Hematopoietic multipotent progenitor cell treated with erythropoietin and hydrocortisone succinate and interleukin-3 and kit ligand, for 6 days (in vitro differentiated cells): ENCODE measurements at regions not wholly inside any gene's neighbourhood (a gene's known extent, or its start where the extent isn't known, plus 50 kb on each side); places are given as distances from the start of the nearest gene placed in this dataset.
A peak's percentile ranks its signal among the peaks of the same experiment; 100 is the strongest.

ENCODE experiments used
- DNase-seq: peaks from one replicate; pipeline ENCODE4 v3.0.0-alpha.2; 2015

DNA sequence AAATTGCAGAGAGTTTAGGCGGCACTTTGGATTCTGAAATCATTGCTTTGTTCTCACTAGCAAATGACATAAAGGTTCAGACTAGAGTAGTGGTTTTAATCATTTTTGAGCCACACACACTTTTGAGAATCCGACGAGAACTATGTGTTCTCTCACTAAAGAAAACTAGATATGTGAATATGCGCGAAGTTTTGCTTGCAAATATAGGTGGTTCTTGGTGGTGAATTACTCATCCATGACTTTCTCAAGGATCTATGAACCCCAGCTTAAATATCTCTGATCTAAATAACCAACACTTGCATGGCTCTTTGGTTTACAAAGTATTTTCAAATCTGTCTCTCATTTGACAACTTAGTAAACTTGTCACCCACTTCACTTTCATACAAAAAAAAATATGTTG lies 54.8 kb downstream of the NOG start:
- no peak for DNase-seq

DNA sequence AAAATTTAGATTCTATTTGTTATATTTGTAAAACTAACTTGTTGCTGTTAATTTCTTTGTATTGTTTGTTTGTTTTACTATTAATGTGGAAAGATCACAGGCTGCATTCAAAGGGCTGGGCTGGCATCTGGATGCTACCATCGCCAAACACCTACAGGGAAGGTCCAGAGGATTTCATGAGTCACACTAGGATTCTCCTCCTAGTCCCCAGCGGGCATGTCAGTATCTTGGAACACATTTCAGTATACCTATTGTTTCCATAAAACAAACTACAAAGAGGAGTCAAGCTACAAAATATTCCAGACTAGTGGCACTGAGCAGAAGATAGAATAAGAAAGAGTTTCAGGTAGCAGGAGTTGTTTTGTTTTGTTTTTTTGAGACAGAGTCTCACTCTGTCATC lies 55.3 kb downstream of the NOG start:
- DNase-seq: no peak

DNA sequence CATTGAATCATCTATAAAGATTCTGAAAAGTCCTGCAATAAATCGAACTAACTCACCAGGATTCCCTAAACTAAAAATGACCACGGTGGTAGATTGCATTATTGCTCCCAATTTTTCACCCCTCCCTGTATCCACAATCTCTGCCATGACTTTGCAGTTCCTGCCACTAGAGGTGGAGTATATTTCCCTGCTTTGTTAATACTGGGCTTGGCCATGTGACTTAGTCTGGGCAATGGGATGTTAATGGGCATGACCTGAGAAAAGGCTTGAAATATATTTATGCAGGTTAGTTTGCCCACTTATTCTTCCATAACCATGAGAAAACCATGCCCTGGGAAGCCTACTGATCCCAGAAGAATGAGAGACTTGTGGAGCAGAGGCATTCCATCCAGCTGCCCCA lies 59.1 kb downstream of the NOG start:
- no peak for DNase-seq

DNA sequence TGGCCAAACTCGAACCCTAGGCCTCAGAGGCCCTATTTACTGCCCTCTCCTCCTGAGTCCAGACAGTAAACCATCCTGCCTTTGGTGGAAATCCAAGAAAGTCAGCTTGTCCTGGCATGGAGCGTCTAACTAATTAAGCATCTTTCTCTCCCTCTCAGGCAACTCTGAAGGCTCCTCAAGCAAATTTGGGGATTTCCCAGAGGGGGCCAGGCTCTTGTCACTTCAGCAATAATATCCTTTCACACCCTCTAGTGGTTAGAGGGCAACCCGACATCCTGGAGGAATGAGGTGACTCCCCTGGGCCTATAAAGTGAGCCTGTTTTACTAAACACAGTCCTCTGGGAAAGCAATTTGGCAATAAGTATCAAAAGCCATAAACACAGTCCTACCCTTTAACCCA lies 60.4 kb downstream of the NOG start:
- DNase-seq: peak; percentile 58

DNA sequence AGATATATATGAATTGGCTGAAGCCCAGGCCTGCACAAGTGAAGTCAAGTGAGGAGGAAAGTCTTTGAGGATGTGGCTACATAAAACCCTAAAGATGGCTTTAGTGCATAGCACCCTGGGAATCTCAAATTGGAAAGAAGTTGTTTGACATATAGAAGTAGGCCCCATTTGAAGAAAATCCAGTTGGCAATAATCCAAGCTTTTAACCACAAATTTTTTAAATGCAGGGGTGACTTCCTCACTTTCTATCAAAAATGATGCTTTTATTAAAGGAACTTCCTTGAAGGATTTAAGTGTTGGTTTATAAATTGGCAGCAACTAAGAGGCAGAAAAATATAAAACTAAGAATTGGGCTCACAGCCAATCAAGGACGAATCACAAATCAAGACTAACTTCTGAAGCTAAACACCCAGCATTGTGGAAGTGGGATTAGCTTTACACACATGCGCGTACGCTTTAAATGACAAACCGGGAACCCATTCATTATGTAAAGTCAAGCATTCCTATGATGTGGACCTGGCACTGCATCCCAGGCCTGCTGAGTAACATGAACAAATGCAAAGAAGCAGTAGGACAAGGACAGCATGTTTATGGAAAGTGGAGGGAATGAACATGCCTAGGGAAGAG lies 63.3 kb downstream of the NOG start:
- peak; percentile 4 for DNase-seq

DNA sequence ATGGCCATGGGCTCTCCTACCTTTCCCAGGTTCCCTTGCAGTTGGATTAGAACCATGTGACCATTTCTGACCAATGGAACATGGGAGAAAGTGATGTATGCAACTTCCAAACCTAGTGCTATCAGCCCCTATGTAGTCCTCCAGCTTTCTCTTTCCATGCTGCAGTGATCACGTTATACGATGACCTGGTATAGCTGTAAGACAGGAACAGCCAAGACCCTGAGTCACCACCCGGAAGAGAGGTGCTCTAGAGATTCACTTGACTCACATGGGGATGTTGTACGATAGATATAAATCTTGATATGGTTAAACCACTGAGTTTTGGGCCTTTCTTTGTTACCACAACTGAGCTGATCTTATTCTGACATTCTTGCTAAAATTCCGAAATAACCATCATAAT lies 65.1 kb downstream of the NOG start:
- no peak for DNase-seq

DNA sequence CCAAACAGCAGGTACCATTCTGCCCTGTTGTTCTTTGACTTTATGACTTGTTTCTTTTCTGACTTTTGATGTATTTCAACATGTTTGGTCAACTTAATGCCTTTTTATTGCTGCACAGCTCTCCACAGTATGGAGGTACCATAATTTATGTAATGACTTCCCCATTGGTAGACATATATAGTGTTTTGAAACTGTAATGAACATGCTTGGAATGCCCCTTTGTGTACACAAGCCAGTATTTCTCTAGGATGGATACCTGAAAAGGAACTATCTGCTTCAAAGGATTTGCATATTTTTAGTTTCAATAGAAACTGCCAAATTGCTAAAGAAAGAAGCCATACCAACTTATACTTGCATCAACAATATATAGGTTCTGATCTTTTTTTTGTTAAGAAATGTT lies 66.1 kb downstream of the NOG start:
- no peak for DNase-seq

DNA sequence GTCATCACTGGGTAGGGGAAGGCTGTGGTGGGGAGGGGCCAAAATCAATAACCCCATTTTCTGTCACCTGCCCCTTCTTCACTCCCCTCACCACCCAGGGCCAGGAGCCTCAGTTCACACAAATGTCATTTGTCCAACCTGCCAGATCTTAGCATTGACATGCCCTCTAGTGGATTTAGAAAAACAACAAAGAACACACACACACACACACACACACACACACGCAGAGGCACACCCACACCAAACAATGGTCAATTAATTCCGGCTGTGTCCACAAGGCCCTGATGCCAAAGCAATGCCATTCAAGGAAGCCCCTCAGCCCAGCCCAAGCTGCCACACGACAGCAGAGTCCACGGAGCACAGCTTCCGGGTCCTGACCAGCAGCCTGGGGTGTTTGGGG lies 68.4 kb downstream of the NOG start:
- no peak for DNase-seq

DNA sequence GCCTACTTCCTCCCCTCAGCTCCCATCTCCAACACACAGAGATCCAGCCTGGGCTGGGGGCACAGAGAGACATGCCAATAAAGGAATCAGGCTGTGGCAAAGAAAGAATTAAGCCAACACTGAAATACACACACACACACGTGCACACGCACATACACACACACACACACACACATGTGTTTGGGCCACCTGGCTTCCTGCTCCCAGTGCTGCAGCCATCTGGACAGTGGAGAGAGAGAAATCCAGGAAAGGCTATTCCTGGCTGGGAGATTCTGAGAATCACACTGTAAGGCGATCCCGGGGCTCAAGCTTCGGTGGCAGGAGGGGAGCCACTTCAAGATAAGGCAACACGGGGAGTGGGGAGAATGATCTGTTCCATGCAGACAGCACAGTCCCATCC lies 72.4 kb downstream of the NOG start:
- DNase-seq: no peak

DNA sequence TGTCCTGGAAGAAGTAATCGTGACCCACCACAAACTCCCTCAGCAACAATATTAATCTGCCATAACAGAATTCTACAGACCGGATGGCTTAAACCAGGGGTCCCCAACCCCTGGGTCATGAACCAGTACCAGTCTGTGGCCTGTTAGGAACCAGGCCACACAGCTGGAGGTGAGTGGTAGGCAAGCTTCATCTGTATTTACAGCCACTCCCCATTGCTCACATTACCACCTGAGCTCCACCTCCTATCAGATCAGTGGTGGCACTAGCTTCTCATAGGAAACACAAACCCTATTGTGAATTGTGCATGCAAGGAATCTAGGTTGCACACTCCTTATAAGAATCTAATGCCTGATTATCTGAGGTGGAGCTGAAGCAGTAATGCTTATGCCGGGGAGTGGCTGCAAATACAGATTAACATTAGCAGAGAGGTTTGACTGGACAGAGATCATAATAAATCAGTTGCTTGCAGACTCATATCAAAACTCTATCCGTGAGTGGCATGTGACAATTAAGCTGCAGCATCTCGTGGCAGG lies 74.5 kb downstream of the NOG start:
- DNase-seq: no peak

DNA sequence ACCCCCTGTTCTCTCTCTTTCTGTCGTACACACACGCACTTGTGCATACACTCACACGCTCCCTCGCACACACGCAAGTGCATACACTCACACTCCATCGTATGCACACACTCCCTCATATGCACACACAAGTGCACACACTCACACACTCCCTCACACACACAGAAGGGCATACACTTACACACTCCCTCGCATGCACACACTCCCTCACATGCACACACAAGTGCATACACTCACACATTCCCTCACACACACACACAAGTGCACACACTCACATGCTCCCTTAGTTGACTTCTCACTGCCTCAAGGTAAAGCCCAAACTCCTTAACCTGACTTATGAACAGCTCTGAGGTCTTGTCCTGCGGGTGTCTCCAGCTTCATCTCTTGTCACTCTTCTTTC lies 78.7 kb downstream of the NOG start:
- no peak for DNase-seq

DNA sequence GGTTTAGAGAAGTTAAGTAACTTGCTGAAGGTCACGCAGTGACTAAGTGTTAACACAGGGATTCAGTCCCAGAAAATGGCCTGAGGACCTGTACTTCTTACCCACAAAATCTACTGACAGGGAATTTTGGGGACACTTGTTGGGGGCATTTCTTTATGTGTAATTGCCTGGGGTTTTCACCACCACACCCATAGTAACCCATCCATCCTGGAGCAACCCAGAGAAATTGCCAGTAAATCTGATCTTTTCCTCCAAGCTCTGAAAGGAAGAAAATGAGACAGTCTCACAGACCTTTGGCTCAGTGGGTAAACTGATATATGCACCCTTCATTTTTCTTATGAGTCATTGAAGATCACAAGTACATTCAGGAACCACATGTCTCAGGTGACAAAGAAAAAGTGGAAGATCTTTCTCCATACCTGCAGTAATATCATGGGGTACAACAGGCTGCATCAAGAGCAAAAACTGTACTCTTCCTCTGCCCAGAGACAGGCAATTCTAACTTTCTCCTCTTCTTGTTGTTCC lies 81.0 kb downstream of the NOG start:
- DNase-seq: no peak

DNA sequence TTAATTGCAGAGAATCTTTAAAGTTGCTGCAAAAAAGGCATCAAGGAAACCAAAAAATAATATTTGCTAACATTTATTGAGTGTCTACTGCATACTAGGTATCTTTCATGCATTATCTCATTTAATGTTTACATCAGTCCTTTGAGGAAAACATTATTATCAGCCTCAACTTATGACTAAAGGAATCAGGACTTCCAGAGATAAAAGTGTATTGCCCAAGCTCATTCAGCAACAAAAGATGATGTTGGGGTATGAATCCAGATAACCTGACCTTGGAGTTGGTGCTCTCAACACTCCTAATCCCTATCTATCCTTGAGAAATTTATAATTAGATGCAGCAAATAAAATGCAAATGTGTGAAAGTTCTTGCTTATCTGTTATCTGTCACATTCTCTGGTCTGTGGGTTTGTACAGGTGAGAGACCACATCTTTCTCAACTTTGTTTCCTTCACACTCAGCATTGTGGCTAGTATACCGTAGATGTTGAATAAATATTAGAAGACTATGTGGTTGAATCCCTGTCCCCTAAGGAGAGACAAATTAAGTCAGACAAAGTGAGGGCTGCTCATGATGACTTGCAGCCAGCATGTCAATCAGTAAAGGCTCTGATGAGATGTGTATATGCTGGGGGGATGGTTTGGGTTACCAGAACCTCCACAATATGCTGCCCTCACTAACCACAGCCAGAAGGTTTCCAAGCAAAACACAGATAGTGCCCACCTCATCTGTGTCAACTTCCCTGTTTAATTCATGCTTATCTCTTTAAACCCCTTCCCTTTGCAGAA lies 82.6 kb downstream of the NOG start:
- DNase-seq: peak; percentile 25

DNA sequence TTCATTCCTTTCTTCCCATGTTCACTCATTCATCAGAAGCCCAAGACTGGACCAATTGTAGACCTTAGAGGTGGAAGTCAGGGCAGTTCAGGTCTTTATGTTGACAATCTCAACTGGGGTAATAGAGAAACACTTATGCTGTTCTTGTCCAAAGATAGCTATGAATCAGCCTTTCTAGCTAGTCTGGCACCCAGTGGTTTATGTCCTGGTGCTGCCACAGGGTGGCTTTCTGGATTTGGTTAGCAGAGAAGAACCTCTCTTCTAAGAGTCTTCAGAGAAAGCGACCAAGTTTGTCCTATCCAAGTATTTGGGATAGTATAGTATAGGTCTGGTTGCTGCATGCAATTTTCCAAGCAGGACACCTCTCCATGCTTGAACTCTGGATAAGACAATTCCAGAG lies 83.3 kb downstream of the NOG start:
- DNase-seq: peak; percentile 23

DNA sequence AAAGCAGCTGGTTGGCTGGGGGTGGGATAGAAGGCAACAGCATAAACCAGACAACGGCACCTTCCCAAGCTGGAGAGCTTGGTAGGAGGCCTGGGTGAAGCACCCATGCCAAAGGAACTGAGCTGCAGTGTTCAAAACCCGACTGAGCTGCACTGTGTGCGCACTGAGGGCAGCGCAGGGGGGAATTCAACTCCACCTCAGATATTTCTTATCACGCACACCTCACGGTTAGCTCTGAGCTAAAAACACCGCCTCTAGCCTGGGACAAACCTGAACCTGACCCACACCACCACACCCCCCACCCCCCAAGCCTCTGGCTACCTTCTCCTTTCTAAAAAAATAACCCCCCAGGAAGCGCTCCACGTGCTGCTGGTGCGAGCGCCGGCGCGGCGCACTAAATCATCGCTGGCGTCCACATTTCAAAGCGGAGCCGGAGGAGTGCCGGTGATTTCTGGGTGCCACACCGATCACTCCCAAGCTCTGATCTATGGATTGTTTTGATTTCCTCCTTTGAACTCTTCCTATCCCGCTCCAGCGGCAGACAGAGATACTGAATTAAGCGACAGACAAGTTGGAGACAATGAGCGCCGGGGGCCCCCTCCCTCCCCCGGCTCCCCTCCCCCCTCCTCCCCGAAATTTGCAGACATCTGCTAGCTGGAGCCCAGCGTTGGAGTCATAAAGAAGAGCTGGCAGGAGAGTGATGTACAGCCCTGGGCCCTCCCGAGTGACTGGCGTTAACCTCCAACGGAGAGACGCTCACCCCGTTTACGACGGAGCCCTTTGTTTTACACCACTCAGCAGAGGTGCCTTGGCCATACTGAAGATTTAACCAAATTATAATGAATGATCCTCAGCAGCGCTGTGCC lies 85.0 kb downstream of the NOG start:
- no peak for DNase-seq

DNA sequence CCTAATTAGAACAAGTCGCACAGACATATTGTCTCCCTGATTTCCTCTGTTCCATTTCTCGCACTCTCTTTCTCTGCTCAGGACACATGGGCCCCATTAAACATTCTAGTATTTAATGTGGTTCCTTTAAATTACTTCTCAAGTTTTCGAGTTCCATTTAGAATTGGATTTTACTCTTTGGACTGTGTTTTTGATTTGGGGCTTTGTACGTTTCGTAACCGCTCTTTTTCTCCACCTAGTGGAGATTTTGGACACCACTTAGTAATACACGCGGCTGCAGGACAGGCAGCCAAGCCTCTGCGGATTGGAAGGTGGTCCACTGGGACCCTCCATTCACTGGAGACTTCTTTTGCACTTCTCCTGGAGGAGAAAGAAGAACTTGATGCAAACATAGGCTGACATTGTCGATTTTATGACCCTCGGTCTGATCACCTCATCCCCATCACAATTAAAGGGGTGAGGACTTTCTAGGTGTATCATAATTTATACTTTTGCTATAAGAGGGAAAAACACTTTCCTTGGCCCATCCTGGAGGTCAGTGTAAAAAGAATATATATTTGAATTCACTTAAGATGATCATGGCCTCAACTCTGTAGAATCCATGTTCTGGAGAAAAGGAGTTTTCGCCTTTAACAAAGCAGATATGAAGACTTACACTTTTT lies 85.7 kb downstream of the NOG start:
- peak; percentile 57 for DNase-seq

DNA sequence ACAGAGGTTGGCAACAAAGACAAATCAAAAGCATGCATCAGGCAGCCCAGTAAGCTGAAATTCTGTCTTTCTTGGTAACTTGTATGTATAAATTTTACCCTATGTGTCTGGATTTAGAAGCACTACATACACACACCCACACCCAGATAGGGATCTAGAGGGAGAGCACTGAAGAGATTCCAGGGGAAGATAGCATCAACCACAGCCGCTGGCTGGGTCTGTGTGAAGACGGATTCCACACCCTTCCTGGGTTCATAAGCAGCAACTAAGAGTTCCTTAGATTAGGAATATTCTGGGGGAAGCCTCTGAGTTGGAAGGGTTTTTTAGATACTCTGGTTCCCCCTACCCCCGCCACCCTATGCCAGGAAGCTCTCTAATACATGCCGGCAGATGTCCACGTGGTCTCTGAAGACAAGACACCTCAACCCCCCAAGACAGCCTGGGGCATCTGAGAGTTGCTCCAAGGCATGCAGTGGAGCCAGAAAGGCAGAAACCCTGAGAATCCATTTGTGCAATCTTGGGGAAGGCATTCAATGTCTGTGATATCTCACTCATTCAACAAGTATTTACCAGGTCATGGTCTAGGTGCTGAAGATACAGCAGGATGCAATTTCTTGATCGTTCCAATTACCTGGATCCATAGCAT lies 86.4 kb downstream of the NOG start:
- peak; percentile 16 for DNase-seq

DNA sequence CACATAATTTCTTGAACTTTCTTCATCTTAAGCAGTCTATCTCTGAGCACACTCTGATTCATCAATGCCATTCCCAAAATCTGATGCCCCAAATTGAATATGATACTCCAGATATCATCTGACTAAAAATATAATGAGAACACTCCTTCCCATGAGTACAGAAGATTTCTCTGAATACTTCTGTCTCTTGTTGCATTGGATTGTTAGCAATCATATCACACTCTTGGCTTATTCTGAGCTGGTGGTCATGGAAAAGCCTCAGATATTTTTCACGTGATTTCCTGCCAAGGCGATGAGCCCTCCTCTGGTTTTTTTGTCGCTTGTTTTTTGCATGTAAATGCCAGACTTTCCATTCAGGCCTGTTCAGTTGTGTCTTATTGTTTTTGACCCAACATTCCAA lies 87.2 kb downstream of the NOG start:
- no peak for DNase-seq

DNA sequence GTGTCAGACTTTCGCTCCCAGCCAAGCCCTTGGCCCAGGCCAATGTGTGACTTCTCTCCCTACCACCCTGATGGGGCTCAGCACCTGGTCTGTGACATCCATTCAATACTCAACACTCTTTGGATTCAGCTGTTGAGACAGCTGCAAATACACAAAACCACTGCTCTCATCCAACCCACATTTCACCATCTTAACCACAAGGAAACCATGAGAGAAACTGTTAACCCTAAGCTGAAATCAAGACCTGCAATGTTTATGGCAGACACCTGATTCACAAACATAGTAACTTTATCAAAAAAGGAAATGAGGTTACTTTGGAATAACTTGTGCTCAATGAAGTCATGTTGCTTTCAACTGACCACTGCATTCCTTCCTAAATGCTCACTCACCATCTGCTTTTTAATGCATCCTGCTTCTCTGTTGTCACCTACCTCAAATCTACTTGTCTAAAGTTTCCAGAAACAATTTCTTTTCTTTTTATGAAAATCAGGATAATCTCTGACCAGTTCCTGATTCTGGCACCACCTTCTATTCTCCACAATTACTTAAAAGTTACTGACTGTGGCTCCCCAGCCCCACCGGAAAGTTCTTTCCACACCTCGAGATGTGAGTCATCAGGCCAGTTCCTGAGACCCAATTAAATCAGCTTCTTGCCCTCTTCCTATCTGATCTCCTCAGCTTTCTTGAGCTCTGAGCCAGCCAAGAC lies 88.2 kb downstream of the NOG start:
- DNase-seq: peak; percentile 44

DNA sequence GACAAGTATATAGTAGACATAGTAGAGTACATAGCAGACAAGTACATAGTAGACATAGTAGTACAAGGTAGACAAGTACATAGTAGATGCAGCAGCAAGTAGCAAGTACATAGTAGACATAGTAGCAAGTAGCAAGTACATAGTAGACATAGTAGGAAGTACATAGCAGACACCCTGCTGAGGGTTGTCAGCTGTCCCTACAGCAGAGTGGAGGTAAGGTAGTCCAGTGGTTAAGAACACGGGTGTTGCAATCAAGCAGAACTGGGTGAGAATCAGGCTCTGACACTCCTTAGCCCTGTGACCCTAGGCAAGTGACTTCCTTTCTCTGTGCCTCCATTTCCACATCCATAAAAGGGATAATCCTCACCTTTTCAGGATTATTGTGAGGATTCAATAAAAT lies 94.7 kb downstream of the NOG start:
- DNase-seq: no peak

DNA sequence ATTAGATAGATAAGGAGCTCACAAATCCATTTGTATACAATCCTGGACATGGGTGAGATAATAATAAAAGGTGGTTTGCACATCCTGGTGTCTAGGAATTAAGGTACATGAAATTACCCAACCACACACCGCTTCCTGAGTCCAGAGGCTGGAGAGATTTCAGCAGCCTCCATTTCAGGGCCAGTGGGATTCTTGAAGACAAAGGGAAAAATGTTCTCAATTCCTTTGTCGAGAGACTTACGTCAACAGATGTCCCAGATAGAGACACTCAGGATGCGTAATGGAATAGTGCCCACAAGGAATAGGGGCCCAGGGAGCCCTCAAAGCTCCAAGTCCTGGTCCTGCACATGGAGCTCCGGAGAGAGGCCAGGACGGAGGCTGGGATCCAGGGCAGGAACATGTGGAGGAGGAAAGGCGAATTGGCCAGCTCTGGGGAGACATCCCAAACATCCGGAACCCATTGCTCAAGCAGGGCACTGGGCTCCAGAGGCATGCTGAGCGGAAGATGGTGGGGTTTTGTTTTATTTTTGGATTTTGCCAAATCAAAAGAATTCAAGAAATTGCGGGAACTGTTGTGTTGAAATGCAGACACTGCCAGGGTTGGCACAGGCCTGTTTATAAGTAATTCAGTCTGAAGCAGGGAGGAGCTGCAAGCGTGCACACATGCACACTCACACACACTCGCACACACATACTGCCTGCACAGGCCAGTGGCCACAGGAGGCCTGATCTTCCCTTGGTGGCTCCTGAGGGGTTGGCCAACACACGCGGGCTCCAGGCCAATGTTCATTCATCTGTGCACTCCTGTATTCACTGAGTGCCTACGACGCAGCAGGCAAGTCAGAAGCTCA lies 97.2 kb downstream of the NOG start:
- DNase-seq: no peak
